ENCODE measurements at regions not wholly inside any gene's neighbourhood (a gene's known extent, or its start where the extent isn't known, plus 50 kb on each side); places are given as distances from the start of the nearest gene placed in this dataset.

DNA sequence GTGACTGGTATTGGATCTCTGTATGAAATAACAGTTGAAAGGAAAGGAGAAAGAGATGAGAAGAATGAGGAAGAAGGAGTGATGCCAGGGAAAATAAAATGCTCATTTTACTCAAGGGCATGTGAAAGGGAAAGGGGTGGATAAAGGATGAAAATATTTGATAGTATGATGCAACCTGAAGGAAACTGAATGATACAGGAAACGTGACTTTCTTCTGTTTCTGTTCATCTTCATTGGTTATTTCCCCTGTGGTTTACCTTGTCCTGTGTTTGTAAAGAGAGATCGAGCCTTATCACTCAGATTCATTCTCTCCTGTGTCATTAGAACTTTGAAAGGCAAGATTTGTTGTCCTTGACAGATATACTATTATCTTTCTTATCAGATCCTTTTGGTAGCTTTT, 243.6 kb upstream of the SLITRK3 start:
- TF ChIP-seq, protein P1, sequence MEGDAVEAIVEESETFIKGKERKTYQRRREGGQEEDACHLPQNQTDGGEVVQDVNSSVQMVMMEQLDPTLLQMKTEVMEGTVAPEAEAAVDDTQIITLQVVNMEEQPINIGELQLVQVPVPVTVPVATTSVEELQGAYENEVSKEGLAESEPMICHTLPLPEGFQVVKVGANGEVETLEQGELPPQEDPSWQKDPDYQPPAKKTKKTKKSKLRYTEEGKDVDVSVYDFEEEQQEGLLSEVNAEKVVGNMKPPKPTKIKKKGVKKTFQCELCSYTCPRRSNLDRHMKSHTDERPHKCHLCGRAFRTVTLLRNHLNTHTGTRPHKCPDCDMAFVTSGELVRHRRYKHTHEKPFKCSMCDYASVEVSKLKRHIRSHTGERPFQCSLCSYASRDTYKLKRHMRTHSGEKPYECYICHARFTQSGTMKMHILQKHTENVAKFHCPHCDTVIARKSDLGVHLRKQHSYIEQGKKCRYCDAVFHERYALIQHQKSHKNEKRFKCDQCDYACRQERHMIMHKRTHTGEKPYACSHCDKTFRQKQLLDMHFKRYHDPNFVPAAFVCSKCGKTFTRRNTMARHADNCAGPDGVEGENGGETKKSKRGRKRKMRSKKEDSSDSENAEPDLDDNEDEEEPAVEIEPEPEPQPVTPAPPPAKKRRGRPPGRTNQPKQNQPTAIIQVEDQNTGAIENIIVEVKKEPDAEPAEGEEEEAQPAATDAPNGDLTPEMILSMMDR (IDR thresholded peaks at IDR 0.05; ENCODE audit: low read depth, low read length, missing control alignments), result no peak
- no peak for DNase-seq (ENCODE audit: extremely low read depth, low read depth)
- H3K4me3 ChIP-seq (replicated peaks; ENCODE audit: low read depth, low read length), result no peak overlapping the region

DNA sequence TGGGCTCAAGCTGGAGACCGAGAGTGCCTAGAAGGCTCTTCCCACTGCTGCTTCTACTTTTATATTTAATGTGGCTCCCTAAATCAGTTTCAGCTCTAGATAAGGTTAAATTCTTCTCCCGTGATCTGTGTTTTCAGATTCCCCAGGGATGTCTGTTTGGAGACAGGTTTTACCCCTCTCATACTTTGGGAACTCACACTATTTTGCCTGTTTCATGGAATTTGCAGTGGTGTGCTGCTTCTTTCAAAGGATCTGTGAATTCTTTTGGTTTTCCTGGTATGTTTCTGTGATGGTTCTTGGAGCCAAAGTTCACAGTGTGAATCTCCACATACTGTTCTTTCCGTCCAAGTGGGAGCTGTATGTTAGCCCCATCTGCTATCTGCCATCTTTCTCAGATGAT, 238.3 kb upstream of the SLITRK3 start:
- no peak overlapping the region for H3K4me3 ChIP-seq (replicated peaks; ENCODE audit: low read depth, low read length)
- no peak for DNase-seq (ENCODE audit: extremely low read depth, low read depth)
- TF ChIP-seq, protein P1 (IDR thresholded peaks at IDR 0.05; ENCODE audit: low read depth, low read length, missing control alignments), result no peak

DNA sequence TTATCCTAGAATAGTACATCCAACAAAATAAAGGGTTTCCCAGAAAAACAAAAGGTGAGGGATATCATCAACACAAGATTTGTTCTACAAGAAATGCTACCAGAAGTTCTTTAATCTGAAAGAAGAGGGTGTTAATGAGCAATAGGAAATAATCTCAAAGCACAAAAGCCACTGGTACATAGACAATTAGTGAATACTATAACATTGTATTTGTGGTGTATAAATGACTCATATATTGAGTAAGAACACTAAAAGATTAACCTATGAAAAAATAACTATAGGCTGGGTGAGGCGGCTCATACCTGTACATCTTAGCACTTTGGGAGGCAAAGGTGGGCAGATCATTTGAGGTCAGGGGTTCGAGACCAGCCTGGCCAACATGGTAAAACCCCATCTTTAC, 210.2 kb upstream of the SLITRK3 start:
- no peak overlapping the region for H3K4me3 ChIP-seq (replicated peaks; ENCODE audit: low read depth, low read length)
- TF ChIP-seq, protein P1 (IDR thresholded peaks at IDR 0.05; ENCODE audit: low read depth, low read length, missing control alignments), result no peak
- DNase-seq (ENCODE audit: extremely low read depth, low read depth), result no peak

DNA sequence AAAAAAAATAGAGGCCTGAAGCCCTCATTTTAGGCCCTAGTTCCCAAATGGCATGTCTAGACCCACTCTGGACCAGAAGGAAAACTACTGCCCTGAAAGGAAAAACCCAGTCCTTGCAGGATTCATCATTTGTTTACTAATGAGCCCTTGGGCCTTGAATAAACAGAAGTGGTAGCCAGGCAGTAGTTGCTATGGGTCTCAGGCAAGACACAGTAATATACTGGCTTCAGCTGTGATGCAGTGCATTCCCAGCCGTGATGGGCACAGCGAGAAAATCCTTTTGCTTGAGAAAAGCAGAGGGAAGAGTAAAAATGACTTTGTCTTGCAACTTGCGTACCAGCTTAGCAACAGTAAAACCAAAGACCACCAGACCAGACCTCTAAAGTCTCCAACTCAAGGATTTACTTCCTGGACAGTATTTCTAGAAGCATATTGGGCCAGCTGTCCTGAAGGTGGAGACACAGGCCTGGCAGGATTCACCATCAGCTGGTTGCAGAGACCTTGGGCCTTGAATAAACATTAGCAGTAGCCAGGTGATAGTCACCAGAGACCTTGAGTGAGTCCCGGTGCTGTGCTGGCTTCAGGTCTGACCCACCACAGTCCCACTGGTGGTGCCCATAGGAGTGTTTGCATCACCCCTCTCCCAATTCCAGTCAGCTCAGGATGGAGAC, 208.3 kb upstream of the SLITRK3 start:
- no peak for DNase-seq (ENCODE audit: extremely low read depth, low read depth)
- no peak overlapping the region for H3K4me3 ChIP-seq (replicated peaks; ENCODE audit: low read depth, low read length)
- TF ChIP-seq, protein P1 (IDR thresholded peaks at IDR 0.05; ENCODE audit: low read depth, low read length, missing control alignments), result no peak

DNA sequence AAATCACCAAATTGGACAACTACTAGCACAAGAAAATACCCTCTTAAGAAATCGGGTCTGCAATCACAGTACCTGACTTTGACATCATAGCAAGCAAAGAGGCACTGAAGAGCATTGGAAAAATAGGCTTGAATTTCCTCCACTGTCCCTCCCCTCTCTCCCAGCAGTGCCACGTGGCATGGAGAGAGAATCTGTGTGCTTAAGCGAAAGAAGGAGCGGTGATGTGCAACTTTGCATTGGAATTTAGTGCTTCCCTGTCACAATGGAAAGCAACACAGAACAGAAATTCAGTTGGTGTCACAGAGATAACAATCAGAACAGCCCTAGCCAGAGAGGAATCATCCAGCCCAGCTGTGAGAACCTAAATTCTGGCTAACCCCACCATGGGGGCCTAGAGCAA, 207.5 kb upstream of the SLITRK3 start:
- no peak for DNase-seq (ENCODE audit: extremely low read depth, low read depth)
- H3K4me3 ChIP-seq (replicated peaks; ENCODE audit: low read depth, low read length), result no peak overlapping the region
- TF ChIP-seq, protein P1 (IDR thresholded peaks at IDR 0.05; ENCODE audit: low read depth, low read length, missing control alignments), result no peak

DNA sequence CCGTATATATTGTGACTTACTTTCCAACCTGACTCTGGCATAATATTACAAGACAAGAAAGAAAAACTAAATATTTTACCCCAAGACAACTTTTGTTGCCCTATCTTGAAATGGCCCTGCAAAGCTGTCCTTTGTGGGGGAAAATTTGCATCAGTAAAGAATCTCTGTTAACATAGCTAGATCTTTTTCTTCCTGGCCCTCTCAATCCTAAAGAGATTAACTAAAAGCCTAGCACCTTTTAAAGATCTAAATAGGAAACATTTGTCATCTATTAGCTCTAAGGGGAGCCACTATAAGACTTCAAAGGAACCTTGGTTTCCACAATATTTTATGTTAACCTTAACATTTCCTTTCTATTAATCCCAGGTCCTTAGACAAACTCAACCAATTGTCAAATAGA, 199.0 kb upstream of the SLITRK3 start:
- TF ChIP-seq, protein P1 (IDR thresholded peaks at IDR 0.05; ENCODE audit: low read depth, low read length, missing control alignments), result no peak
- DNase-seq (ENCODE audit: extremely low read depth, low read depth), result no peak
- H3K4me3 ChIP-seq (replicated peaks; ENCODE audit: low read depth, low read length), result no peak overlapping the region

DNA sequence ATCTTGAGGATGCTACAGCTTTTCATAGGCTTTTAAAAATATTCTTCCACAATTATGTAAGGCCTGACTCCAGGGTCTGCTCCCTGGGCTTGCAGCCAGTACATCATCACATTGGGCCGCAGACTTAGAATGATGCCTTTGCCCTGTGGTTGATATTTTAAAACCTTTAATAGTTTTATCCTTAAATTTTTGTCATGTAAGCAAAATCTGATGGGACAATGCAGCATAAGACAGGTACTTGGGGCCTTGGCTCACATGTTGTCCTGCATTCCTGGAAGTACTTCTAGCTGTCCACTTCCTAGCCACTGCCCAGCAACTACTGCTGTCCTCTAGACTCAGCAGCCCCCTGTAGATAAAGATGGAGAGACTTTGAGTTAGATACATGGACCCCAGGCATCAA, 197.3 kb upstream of the SLITRK3 start:
- no peak for DNase-seq (ENCODE audit: extremely low read depth, low read depth)
- no peak overlapping the region for H3K4me3 ChIP-seq (replicated peaks; ENCODE audit: low read depth, low read length)
- TF ChIP-seq, protein P1 (IDR thresholded peaks at IDR 0.05; ENCODE audit: low read depth, low read length, missing control alignments), result no peak
